PC-3 (cell line): ENCODE measurements at regions not wholly inside any gene's neighbourhood (a gene's known extent, or its start where the extent isn't known, plus 50 kb on each side); places are given as distances from the start of the nearest gene placed in this dataset.
"Not testable (repeated sequence)": the region's sequence is repeated elsewhere in the genome, so short reads cannot be mapped to it uniquely, and the experiment has no call there.

Experiments
- ATAC-seq: fragments of 200-7000 bp; cut with Tn5 transposase; 2 replicates; pipeline ENCODE4 v1.9.1; 2020; ENCODE audit warnings: mild to moderate bottlenecking, moderate library complexity
- BruUV-seq: library from RNA; stranded (reverse); fragments of 400-500 nt; replicated peaks from 2 replicates; lab custom pipeline; 2021; lab: Mats Ljungman, UMichigan
- CTCF ChIA-PET: fragments of 300-600 bp; sonication (Branson Sonifier 250); formaldehyde crosslinking; loops from one replicate; lab custom pipeline; 2022; ENCODE audit warnings: antibody characterized with exemption; lab: Charles Lee
- POLR2A ChIA-PET: fragments of 300-600 bp; sonication (Branson Sonifier 250); formaldehyde crosslinking; loops from one replicate; lab custom pipeline; 2022; ENCODE audit warnings: antibody characterized with exemption; ENCODE audit not compliant: unreplicated experiment; lab: Charles Lee
- DNase-seq: peaks from one replicate; pipeline ENCODE4 v3.0.0-alpha.2; 2015
- H2AFZ ChIP-seq: fragments of 300-600 bp; sonication (generic); 2 replicates; pipeline ENCODE4 v1.6.0; 2016; ENCODE audit warnings: antibody characterized with exemption, low read length
- H3F3A ChIP-seq: fragments of 300-600 bp; sonication (generic); one replicate; pipeline ENCODE4 v1.6.0; 2017; ENCODE audit warnings: antibody characterized with exemption, low read length, control low read depth, mild to moderate bottlenecking; ENCODE audit not compliant: unreplicated experiment
- H3K27ac ChIP-seq: fragments of 300-600 bp; sonication (generic); 2 replicates; pipeline ENCODE4 v1.5.1; 2016; ENCODE audit warnings: mild to moderate bottlenecking, low read length
- H3K27me3 ChIP-seq: fragments of 300-600 bp; sonication (generic); 2 replicates; pipeline ENCODE4 v1.6.1; 2016; ENCODE audit warnings: low read length, mixed read lengths
- H3K36me3 ChIP-seq: fragments of 300-600 bp; sonication (generic); 2 replicates; pipeline ENCODE4 v1.6.1; 2016; ENCODE audit warnings: low read depth, mixed run types, low read length, mixed read lengths
- H3K4me1 ChIP-seq: fragments of 300-600 bp; sonication (generic); 2 replicates; pipeline ENCODE4 v1.5.1; 2016; ENCODE audit warnings: low read length; ENCODE audit not compliant: insufficient read depth
- H3K4me2 ChIP-seq: fragments of 300-600 bp; sonication (generic); 2 replicates; pipeline ENCODE4 v1.6.0; 2016; ENCODE audit warnings: low read length
- H3K4me3 ChIP-seq: fragments of 300-600 bp; sonication (generic); 2 replicates; pipeline ENCODE4 v1.5.1; 2016; ENCODE audit warnings: mild to moderate bottlenecking, low read length, mixed read lengths
- H3K79me2 ChIP-seq: fragments of 300-600 bp; sonication (generic); 2 replicates; pipeline ENCODE4 v1.6.1; 2017; ENCODE audit warnings: low read length, mixed read lengths
- H3K9ac ChIP-seq: fragments of 300-600 bp; sonication (generic); 2 replicates; pipeline ENCODE4 v1.6.0; 2016; ENCODE audit warnings: mild to moderate bottlenecking, low read length
- H3K9me2 ChIP-seq: fragments of 300-600 bp; sonication (generic); replicated peaks from 2 replicates; pipeline ENCODE4 v1.6.1; 2016; ENCODE audit warnings: mixed run types, low read length, mixed read lengths
- H3K9me3 ChIP-seq: fragments of 300-600 bp; sonication (generic); 2 replicates; pipeline ENCODE4 v1.6.1; 2016; ENCODE audit warnings: low read length, mixed read lengths
- H4K20me1 ChIP-seq: fragments of 300-600 bp; sonication (generic); 2 replicates; pipeline ENCODE4 v1.6.1; 2016; ENCODE audit warnings: low read length, mixed read lengths
- CTCF ChIP-seq: fragments of 300-600 bp; sonication (generic); conservative IDR thresholded peaks from 2 replicates; pipeline ENCODE4 v1.5.1; 2017; ENCODE audit warnings: antibody characterized with exemption, low read depth, mild to moderate bottlenecking, low read length
- EZH2 ChIP-seq: fragments of 300-600 bp; sonication (generic); IDR thresholded peaks from one replicate; pipeline ENCODE4 v1.6.1; 2017; ENCODE audit warnings: antibody characterized with exemption, mild to moderate bottlenecking, low read length; ENCODE audit not compliant: unreplicated experiment
- EZH2phosphoT487 ChIP-seq: fragments of 300-600 bp; sonication (generic); IDR thresholded peaks from 2 replicates; pipeline ENCODE4 v1.6.1; 2018; ENCODE audit warnings: mild to moderate bottlenecking, antibody characterized with exemption, low read length, borderline replicate concordance
- intact Hi-C: fragments of 100-400 bp; cut with micrococcal nuclease; formaldehyde crosslinking; loops from 2 replicates; pipeline ENCODE4 v1.9.0; 2023

- no peaks in the 10 kb centered on the region for H3F3A ChIP-seq
- no peaks in the 10 kb centered on the region for H4K20me1 ChIP-seq
- no TSS peak for BruUV-seq
- H3K36me3 ChIP-seq = no peaks in the 10 kb centered on the region
- no peak for TF ChIP-seq EZH2
- no peak for TF ChIP-seq CTCF
- TF ChIP-seq EZH2phosphoT487 = no peak
- ChIA-PET POLR2A (no interaction called here), CTCF (no interaction called here)
- H3K79me2 ChIP-seq = no peaks in the 10 kb centered on the region
- H3K27me3 ChIP-seq = no peaks in the 10 kb centered on the region
- no peak overlapping the region for H3K4me3 ChIP-seq
- ATAC-seq = no peak
- H3K4me1 ChIP-seq = no peaks in the 10 kb centered on the region
- no peak overlapping the region for H3K27ac ChIP-seq
- H3K9me2 ChIP-seq = no peaks in the 10 kb centered on the region
- H2AFZ ChIP-seq = no peak overlapping the region
- H3K4me2 ChIP-seq = no peak overlapping the region
- intact Hi-C loops = no loop called here
- no peak overlapping the region for H3K9ac ChIP-seq
- DNase-seq = no peak
- no peaks in the 10 kb centered on the region for H3K9me3 ChIP-seq
Observed at GRCh38 chr13:64480672-64481071, 2749.5 kb downstream of the PCDH9 start.

GRCh38 chr13:64480211-64480610, 2749.9 kb downstream of the PCDH9 start:
- Histone ChIP-seq H3K79me2 (no peaks in the 10 kb centered on the region), H3K9ac (no peak overlapping the region), H3K27ac (no peak overlapping the region), H3F3A (no peaks in the 10 kb centered on the region), H3K9me2 (no peaks in the 10 kb centered on the region), H3K9me3 (no peaks in the 10 kb centered on the region), H3K4me2 (no peak overlapping the region), H3K27me3 (no peaks in the 10 kb centered on the region), H3K36me3 (no peaks in the 10 kb centered on the region), H2AFZ (no peak overlapping the region), H3K4me3 (no peak overlapping the region), H3K4me1 (no peaks in the 10 kb centered on the region), H4K20me1 (no peaks in the 10 kb centered on the region)
- ChIA-PET CTCF (no interaction called here), POLR2A (no interaction called here)
- intact Hi-C loops = no loop called here
- BruUV-seq = no TSS peak
- no peak for DNase-seq
- ATAC-seq = no peak
- TF ChIP-seq CTCF (no peak), EZH2 (no peak), EZH2phosphoT487 (no peak)

- no peak overlapping the region for H2AFZ ChIP-seq
- ATAC-seq = no peak
- no peaks in the 10 kb centered on the region for H3K27me3 ChIP-seq
- CTCF ChIA-PET = no interaction called here
- DNase-seq = no peak
- no peak overlapping the region for H3K4me3 ChIP-seq
- POLR2A ChIA-PET = no interaction called here
- H3K79me2 ChIP-seq = no peaks in the 10 kb centered on the region
- H3K9me3 ChIP-seq = no peaks in the 10 kb centered on the region
- H3K27ac ChIP-seq = no peak overlapping the region
- H3K9ac ChIP-seq = no peak overlapping the region
- no peaks in the 10 kb centered on the region for H4K20me1 ChIP-seq
- H3K36me3 ChIP-seq = no peaks in the 10 kb centered on the region
- no peaks in the 10 kb centered on the region for H3K9me2 ChIP-seq
- no peaks in the 10 kb centered on the region for H3F3A ChIP-seq
- no peak overlapping the region for H3K4me2 ChIP-seq
- no peaks in the 10 kb centered on the region for H3K4me1 ChIP-seq
- no TSS peak for BruUV-seq
- no peak for TF ChIP-seq EZH2phosphoT487
- no peak for TF ChIP-seq CTCF
- TF ChIP-seq EZH2 = no peak
- intact Hi-C loops = no loop called here
Observed at GRCh38 chr13:64477146-64477545, 2753.0 kb downstream of the PCDH9 start.

GRCh38 chr13:64476041-64476568, 2754.0 kb downstream of the PCDH9 start:
- H3K36me3 ChIP-seq, H3K79me2 ChIP-seq, H3F3A ChIP-seq, DNase-seq, intact Hi-C loops, H4K20me1 ChIP-seq, CTCF ChIA-PET, BruUV-seq, ATAC-seq, H3K4me3 ChIP-seq, H3K4me1 ChIP-seq, H3K27me3 ChIP-seq, H3K4me2 ChIP-seq, H3K9me3 ChIP-seq, H3K9ac ChIP-seq, H3K27ac ChIP-seq, H2AFZ ChIP-seq, H3K9me2 ChIP-seq: not testable (repeated sequence)
- POLR2A ChIA-PET = interaction anchor here (0.6 kb wide), 1 partner anchor 376 kb away, joined by 11 read pairs; no protein-coding TSS in a partner anchor
